NCI-H1417 (cell line): ENCODE measurements at regions not wholly inside any gene's neighbourhood (a gene's known extent, or its start where the extent isn't known, plus 50 kb on each side); places are given as distances from the start of the nearest gene placed in this dataset.
"Not testable (repeated sequence)": the region's sequence is repeated elsewhere in the genome, so short reads cannot be mapped to it uniquely, and the experiment has no call there.

Source experiments
- DNase-seq, 3 experiments: peaks; one replicate each; lab custom pipeline; 2025; lab: John Stamatoyannopoulos, UW

GRCh38 chr5:1588071-1588694 lies 64.4 kb upstream of the LPCAT1 start:
- not testable (repeated sequence) for DNase-seq

GRCh38 chr5:1583081-1583875 lies 59.5 kb upstream of the LPCAT1 start:
- not testable (repeated sequence) for DNase-seq

- DNase-seq, result not testable (repeated sequence)
Observed at GRCh38 chr5:1579389-1579788, 55.6 kb upstream of the LPCAT1 start.

- DNase-seq, result not testable (repeated sequence)
Observed at GRCh38 chr5:1576851-1577250, 53.1 kb upstream of the LPCAT1 start.

GRCh38 chr5:1575991-1576714 lies 52.4 kb upstream of the LPCAT1 start:
- not testable (repeated sequence) for DNase-seq

GRCh38 chr5:1575491-1575890 lies 51.7 kb upstream of the LPCAT1 start:
- DNase-seq, result not testable (repeated sequence)

- not testable (repeated sequence) for DNase-seq
Observed at GRCh38 chr5:1574023-1574318, 50.2 kb upstream of the LPCAT1 start.

- not testable (repeated sequence) for DNase-seq
Observed at GRCh38 chr5:1573217-1574022, 49.7 kb upstream of the LPCAT1 start.
